GM20000 (cell line): ENCODE measurements at regions not wholly inside any gene's neighbourhood (a gene's known extent, or its start where the extent isn't known, plus 50 kb on each side); places are given as distances from the start of the nearest gene placed in this dataset.
"Not testable (repeated sequence)": the region's sequence is repeated elsewhere in the genome, so short reads cannot be mapped to it uniquely, and the experiment has no call there.

Experiments used
- DNase-seq: peaks from one replicate; pipeline ENCODE4 v3.0.0; 2012; ENCODE audit warnings: low spot score
- CTCF ChIP-seq: IDR thresholded peaks from 2 replicates; pipeline ENCODE4 v1.5.1; 2012; ENCODE audit warnings: mild to moderate bottlenecking, control low read depth; ENCODE audit errors: extremely low read depth, missing control alignments

GRCh38 chr9:90201766-90202165, 440.9 kb downstream of the DIRAS2 start:
- DNase-seq, result no peak
- no peak for TF ChIP-seq CTCF

GRCh38 chr9:90204128-90204831, 438.3 kb downstream of the DIRAS2 start:
- no peak for DNase-seq
- no peak for TF ChIP-seq CTCF

GRCh38 chr9:90213045-90213444, 429.6 kb downstream of the DIRAS2 start:
- not testable (repeated sequence) for DNase-seq

- DNase-seq, result peak; percentile 32
- TF ChIP-seq CTCF, result peak; percentile 18
These were observed 423.0 kb downstream of the DIRAS2 start for GRCh38 chr9:90219548-90220118.

GRCh38 chr9:90221899-90222298, 420.7 kb downstream of the DIRAS2 start:
- not testable (repeated sequence) for DNase-seq

- DNase-seq, result not testable (repeated sequence)
- TF ChIP-seq CTCF, result peak; percentile 36
These were observed 415.7 kb downstream of the DIRAS2 start for GRCh38 chr9:90226839-90227338.

GRCh38 chr9:90233081-90233480, 409.5 kb downstream of the DIRAS2 start:
- DNase-seq, result not testable (repeated sequence)

- no peak for DNase-seq
These were observed 402.1 kb downstream of the DIRAS2 start for GRCh38 chr9:90240541-90240940.

More at GRCh38 chr9:90240541-90240940, 402.1 kb downstream of the DIRAS2 start:
- TF ChIP-seq CTCF, result no peak
